HCT116 (cell line): ENCODE measurements at regions not wholly inside any gene's neighbourhood (a gene's known extent, or its start where the extent isn't known, plus 50 kb on each side); places are given as distances from the start of the nearest gene placed in this dataset.
A peak's percentile ranks its signal among the peaks of the same experiment; 100 is the strongest.

Source experiments
- ATF3 ChIP-seq: IDR thresholded peaks from 2 replicates; pipeline ENCODE4 v1.6.1; 2012
- CBX3 ChIP-seq: IDR thresholded peaks from 2 replicates; pipeline ENCODE4 v1.6.1; 2012; ENCODE audit warnings: low read depth
- CTCF ChIP-seq, 3 experiments: fragments of 200-600 bp in 1 of 3; sonication (generic) in 1 of 3; IDR thresholded peaks in 2 of 3; conservative IDR thresholded peaks in 1 of 3; 2 replicates each; pipeline ENCODE4 v1.5.1; 2012 to 2017; ENCODE audit warnings: low read depth in 2 of 3, low read length in 2 of 3, antibody characterized with exemption in 1 of 3, borderline replicate concordance in 1 of 3, control low read depth in 1 of 3, mild to moderate bottlenecking in 1 of 3, mixed read lengths in 1 of 3, mixed run types in 1 of 3, moderate library complexity in 1 of 3; ENCODE audit not compliant: insufficient read depth in 1 of 3
- ELF1 ChIP-seq: IDR thresholded peaks from 2 replicates; pipeline ENCODE4 v1.6.1; 2012; ENCODE audit warnings: low read depth, borderline replicate concordance
- EZH2 ChIP-seq: fragments of 200-600 bp; sonication (generic); IDR thresholded peaks from 2 replicates; pipeline ENCODE4 v1.6.1; 2017; ENCODE audit warnings: antibody characterized with exemption, mixed run types
- EZH2phosphoT487 ChIP-seq: fragments of 200-600 bp; IDR thresholded peaks from 2 replicates; pipeline ENCODE4 v1.6.1; 2018; ENCODE audit warnings: antibody characterized with exemption, borderline replicate concordance
- POLR2A ChIP-seq: IDR thresholded peaks from 2 replicates; pipeline ENCODE4 v1.7.0; 2011; ENCODE audit warnings: borderline replicate concordance; ENCODE audit not compliant: insufficient read depth, insufficient read length; ENCODE audit errors: extremely low read depth
- POLR2AphosphoS5 ChIP-seq: IDR thresholded peaks from 2 replicates; pipeline ENCODE4 v1.6.1; 2011; ENCODE audit warnings: mild to moderate bottlenecking, low read depth, low read length, moderate library complexity
- RAD21 ChIP-seq: IDR thresholded peaks from 2 replicates; pipeline ENCODE4 v1.6.1; 2012; ENCODE audit warnings: low read depth, mild to moderate bottlenecking
- SIN3A ChIP-seq: IDR thresholded peaks from 2 replicates; pipeline ENCODE4 v1.6.1; 2012; ENCODE audit warnings: low read depth
- YY1 ChIP-seq: IDR thresholded peaks from 2 replicates; pipeline ENCODE4 v1.6.1; 2011; ENCODE audit warnings: low read length, low read depth, moderate library complexity, mild to moderate bottlenecking; ENCODE audit not compliant: insufficient replicate concordance; ENCODE audit errors: extremely low read depth
- ZBTB33 ChIP-seq: IDR thresholded peaks from 2 replicates; pipeline ENCODE4 v1.6.1; 2011; ENCODE audit warnings: mild to moderate bottlenecking, low read length, moderate library complexity; ENCODE audit not compliant: insufficient replicate concordance; ENCODE audit errors: extremely low read depth

- peak in 2 of 3 experiments; percentile 20 to 27; a peak in 1 of 6 replicates for TF ChIP-seq CTCF (IDR thresholded peaks at IDR 0.05 in 2 of 3, conservative IDR thresholded peaks at IDR 0.05 in 1 of 3; ENCODE audit: borderline replicate concordance in 1 of 3, insufficient read depth in 1 of 3, low read depth in 2 of 3, low read length in 2 of 3)
- TF ChIP-seq EZH2, result no peak
- no peak for TF ChIP-seq ATF3
- no peak for TF ChIP-seq YY1
- TF ChIP-seq POLR2AphosphoS5, result no peak
- TF ChIP-seq POLR2A, result no peak
- no peak for TF ChIP-seq SIN3A
- no peak for TF ChIP-seq ELF1
- TF ChIP-seq RAD21, result no peak
- no peak for TF ChIP-seq ZBTB33
- TF ChIP-seq EZH2phosphoT487, result no peak
- no peak for TF ChIP-seq CBX3
These were observed 234.8 kb downstream of the ALG10 start for GRCh38 chr12:34257093-34257492.
